ENCODE measurements at regions not wholly inside any gene's neighbourhood (a gene's known extent, or its start where the extent isn't known, plus 50 kb on each side); places are given as distances from the start of the nearest gene placed in this dataset.

GRCh38 chr2:193687195-193687594 lies 1492.5 kb upstream of the TMEFF2 start:
- H3K36me3 ChIP-seq (ENCODE audit: control insufficient read depth in 2 of 2, insufficient read depth in 2 of 2, low read length in 2 of 2): no peaks in the 10 kb centered on the region
- H3K9ac ChIP-seq (ENCODE audit: low read length in 2 of 2): no peak overlapping the region
- H3K4me3 ChIP-seq (ENCODE audit: low read length in 2 of 2): no peak overlapping the region
- no peaks in the 10 kb centered on the region for H3K9me3 ChIP-seq (ENCODE audit: control insufficient read depth in 2 of 2, low read length in 2 of 2)
- no peaks in the 10 kb centered on the region for H3K27me3 ChIP-seq (ENCODE audit: control insufficient read depth in 1 of 2, insufficient read depth in 2 of 2, low read length in 2 of 2)
- H3K4me1 ChIP-seq (ENCODE audit: control insufficient read depth, insufficient read depth, low read length): no peaks in the 10 kb centered on the region
- no peak overlapping the region for H3K27ac ChIP-seq (ENCODE audit: low read length)

DNA sequence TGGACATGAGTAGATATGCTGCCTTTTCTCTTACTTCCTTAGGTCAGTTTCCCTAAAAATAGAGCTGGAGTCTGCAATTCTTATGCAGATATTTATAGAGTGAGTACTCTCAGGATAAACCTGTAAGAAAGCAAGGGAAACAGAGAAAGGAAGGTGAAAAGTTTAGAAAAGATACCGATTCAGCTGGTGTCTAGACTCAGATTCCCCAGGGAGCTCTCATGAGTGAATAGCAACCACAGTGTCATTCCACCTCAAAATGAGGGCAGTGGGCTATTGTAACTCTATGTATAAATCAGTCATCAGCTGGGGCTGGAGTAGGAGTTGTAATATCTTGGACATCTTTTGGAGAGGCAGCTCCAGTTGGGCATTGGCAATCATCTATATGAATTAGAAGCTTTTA lies 1485.1 kb upstream of the TMEFF2 start:
- no peak overlapping the region for H3K4me3 ChIP-seq (ENCODE audit: low read length in 2 of 2)
- H3K27ac ChIP-seq (ENCODE audit: low read length): no peak overlapping the region
- no peaks in the 10 kb centered on the region for H3K27me3 ChIP-seq (ENCODE audit: control insufficient read depth in 1 of 2, insufficient read depth in 2 of 2, low read length in 2 of 2)
- H3K9ac ChIP-seq (ENCODE audit: low read length in 2 of 2): no peak overlapping the region
- no peaks in the 10 kb centered on the region for H3K4me1 ChIP-seq (ENCODE audit: control insufficient read depth, insufficient read depth, low read length)
- no peaks in the 10 kb centered on the region for H3K36me3 ChIP-seq (ENCODE audit: control insufficient read depth in 2 of 2, insufficient read depth in 2 of 2, low read length in 2 of 2)
- H3K9me3 ChIP-seq (ENCODE audit: control insufficient read depth in 2 of 2, low read length in 2 of 2): no peaks in the 10 kb centered on the region

DNA sequence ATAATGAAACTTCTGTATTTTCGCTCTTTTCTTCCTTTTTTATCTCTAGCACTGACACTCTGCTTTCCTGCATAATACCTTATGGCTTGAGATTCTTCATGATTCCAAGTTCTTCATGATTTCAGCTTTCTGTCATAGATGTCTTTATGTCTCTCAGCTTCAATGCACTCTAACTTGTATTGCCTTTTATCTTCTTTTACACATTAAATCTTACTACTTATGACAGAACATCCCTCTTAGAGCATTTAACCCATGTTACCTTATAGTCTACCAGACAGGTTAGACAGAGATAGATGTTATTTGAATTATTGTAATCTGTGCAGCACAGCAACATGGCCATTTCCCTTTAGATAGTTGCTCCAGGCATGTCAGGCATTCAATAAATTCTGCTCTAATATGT lies 1475.7 kb upstream of the TMEFF2 start:
- Histone ChIP-seq H3K9me3 (ENCODE audit: control insufficient read depth in 2 of 2, low read length in 2 of 2) (no peaks in the 10 kb centered on the region), H3K27me3 (ENCODE audit: control insufficient read depth in 1 of 2, insufficient read depth in 2 of 2, low read length in 2 of 2) (no peaks in the 10 kb centered on the region), H3K36me3 (ENCODE audit: control insufficient read depth in 2 of 2, insufficient read depth in 2 of 2, low read length in 2 of 2) (no peaks in the 10 kb centered on the region)

GRCh38 chr2:193668557-193669323 lies 1474.0 kb upstream of the TMEFF2 start:
- no peaks in the 10 kb centered on the region for H3K27me3 ChIP-seq (ENCODE audit: control insufficient read depth in 1 of 2, insufficient read depth in 2 of 2, low read length in 2 of 2)
- H3K9ac ChIP-seq (ENCODE audit: low read length in 2 of 2): no peak overlapping the region
- H3K27ac ChIP-seq (ENCODE audit: low read length): no peak overlapping the region
- H3K4me3 ChIP-seq (ENCODE audit: low read length in 2 of 2): no peak overlapping the region
- H3K9me3 ChIP-seq (ENCODE audit: control insufficient read depth in 2 of 2, low read length in 2 of 2): no peaks in the 10 kb centered on the region
- H3K36me3 ChIP-seq (ENCODE audit: control insufficient read depth in 2 of 2, insufficient read depth in 2 of 2, low read length in 2 of 2): no peaks in the 10 kb centered on the region
- no peaks in the 10 kb centered on the region for H3K4me1 ChIP-seq (ENCODE audit: control insufficient read depth, insufficient read depth, low read length)

More for the DNA sequence above, 1475.7 kb upstream of the TMEFF2 start:
- no peak overlapping the region for H3K27ac ChIP-seq (ENCODE audit: low read length)
- H3K4me3 ChIP-seq (ENCODE audit: low read length in 2 of 2): no peak overlapping the region
- H3K4me1 ChIP-seq (ENCODE audit: control insufficient read depth, insufficient read depth, low read length): no peaks in the 10 kb centered on the region
- no peak overlapping the region for H3K9ac ChIP-seq (ENCODE audit: low read length in 2 of 2)

- H3K9ac ChIP-seq (ENCODE audit: low read length in 2 of 2): no peak overlapping the region
- no peaks in the 10 kb centered on the region for H3K27me3 ChIP-seq (ENCODE audit: control insufficient read depth in 1 of 2, insufficient read depth in 2 of 2, low read length in 2 of 2)
- H3K4me3 ChIP-seq (ENCODE audit: low read length in 2 of 2): no peak overlapping the region
- H3K4me1 ChIP-seq (ENCODE audit: control insufficient read depth, insufficient read depth, low read length): no peaks in the 10 kb centered on the region
- peaks cover 3 to 6% of the 10 kb centered on the region in 2 donors for H3K9me3 ChIP-seq (ENCODE audit: control insufficient read depth in 2 of 2, low read length in 2 of 2)
- H3K27ac ChIP-seq (ENCODE audit: low read length): no peak overlapping the region
- H3K36me3 ChIP-seq (ENCODE audit: control insufficient read depth in 2 of 2, insufficient read depth in 2 of 2, low read length in 2 of 2): no peaks in the 10 kb centered on the region
These were observed 1433.2 kb upstream of the TMEFF2 start for GRCh38 chr2:193627927-193628272.

- no peak overlapping the region for H3K9ac ChIP-seq (ENCODE audit: low read length in 2 of 2)
- no peak overlapping the region for H3K27ac ChIP-seq (ENCODE audit: low read length)
- H3K4me1 ChIP-seq (ENCODE audit: control insufficient read depth, insufficient read depth, low read length): no peaks in the 10 kb centered on the region
- no peaks in the 10 kb centered on the region for H3K36me3 ChIP-seq (ENCODE audit: control insufficient read depth in 2 of 2, insufficient read depth in 2 of 2, low read length in 2 of 2)
- H3K4me3 ChIP-seq (ENCODE audit: low read length in 2 of 2): no peak overlapping the region
- H3K9me3 ChIP-seq (ENCODE audit: control insufficient read depth in 2 of 2, low read length in 2 of 2): peaks cover 3 to 6% of the 10 kb centered on the region in 2 donors
- no peaks in the 10 kb centered on the region for H3K27me3 ChIP-seq (ENCODE audit: control insufficient read depth in 1 of 2, insufficient read depth in 2 of 2, low read length in 2 of 2)
These were observed 1432.6 kb upstream of the TMEFF2 start for GRCh38 chr2:193627187-193627926.

DNA sequence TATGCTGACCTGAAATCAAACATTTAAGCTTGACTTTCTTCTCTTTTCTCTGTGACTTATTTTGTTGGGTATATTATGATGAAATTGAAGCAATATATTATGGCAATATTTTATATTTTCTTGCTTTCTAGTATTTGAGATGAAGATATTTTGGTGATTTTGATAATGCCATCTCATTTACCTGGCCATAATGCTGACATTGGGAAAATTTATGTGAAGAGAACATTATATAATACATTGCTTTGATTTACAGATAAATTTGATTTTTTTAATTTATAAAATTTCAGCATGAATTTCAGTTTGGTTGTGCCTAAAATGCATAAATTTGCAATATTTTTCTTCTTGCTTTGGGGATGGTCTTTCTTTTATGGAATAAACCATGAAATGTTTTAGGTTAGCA lies 1413.7 kb upstream of the TMEFF2 start:
- H3K27me3 ChIP-seq (ENCODE audit: control insufficient read depth in 1 of 2, insufficient read depth in 2 of 2, low read length in 2 of 2): no peaks in the 10 kb centered on the region
- H3K27ac ChIP-seq (ENCODE audit: low read length): no peak overlapping the region
- no peak overlapping the region for H3K4me3 ChIP-seq (ENCODE audit: low read length in 2 of 2)
- H3K4me1 ChIP-seq (ENCODE audit: control insufficient read depth, insufficient read depth, low read length): no peaks in the 10 kb centered on the region
- no peaks in the 10 kb centered on the region for H3K9me3 ChIP-seq (ENCODE audit: control insufficient read depth in 2 of 2, low read length in 2 of 2)
- no peaks in the 10 kb centered on the region for H3K36me3 ChIP-seq (ENCODE audit: control insufficient read depth in 2 of 2, insufficient read depth in 2 of 2, low read length in 2 of 2)
- no peak overlapping the region for H3K9ac ChIP-seq (ENCODE audit: low read length in 2 of 2)

DNA sequence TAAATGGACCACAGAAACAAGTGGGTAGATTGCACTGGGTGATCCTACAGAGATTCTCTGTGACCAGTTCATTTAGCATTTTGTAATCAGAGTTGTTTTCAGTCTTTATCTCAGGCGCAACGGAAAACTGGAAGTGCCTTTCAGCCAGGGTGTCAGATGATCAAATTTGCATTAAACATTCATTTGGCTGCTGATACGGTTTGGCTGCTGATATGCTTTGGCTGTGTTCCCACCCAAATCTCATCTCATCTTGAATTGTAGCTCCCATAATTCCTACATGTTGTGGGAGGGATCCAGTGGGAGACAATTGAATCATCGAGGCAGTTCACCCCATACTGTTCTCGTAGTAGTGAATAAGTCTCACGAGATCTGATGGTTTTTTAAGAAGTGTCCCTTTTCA lies 1396.1 kb upstream of the TMEFF2 start:
- Histone ChIP-seq H3K36me3 (ENCODE audit: control insufficient read depth in 2 of 2, insufficient read depth in 2 of 2, low read length in 2 of 2) (no peaks in the 10 kb centered on the region), H3K27me3 (ENCODE audit: control insufficient read depth in 1 of 2, insufficient read depth in 2 of 2, low read length in 2 of 2) (no peaks in the 10 kb centered on the region), H3K9ac (ENCODE audit: low read length in 2 of 2) (no peak overlapping the region), H3K9me3 (ENCODE audit: control insufficient read depth in 2 of 2, low read length in 2 of 2) (peaks cover 0 to 2% of the 10 kb centered on the region in 2 donors), H3K27ac (ENCODE audit: low read length) (no peak overlapping the region), H3K4me1 (ENCODE audit: control insufficient read depth, insufficient read depth, low read length) (no peaks in the 10 kb centered on the region), H3K4me3 (ENCODE audit: low read length in 2 of 2) (no peak overlapping the region)

GRCh38 chr2:193584522-193584938 lies 1389.8 kb upstream of the TMEFF2 start:
- no peaks in the 10 kb centered on the region for H3K9me3 ChIP-seq (ENCODE audit: control insufficient read depth in 2 of 2, low read length in 2 of 2)
- H3K9ac ChIP-seq (ENCODE audit: low read length in 2 of 2): no peak overlapping the region
- no peaks in the 10 kb centered on the region for H3K27me3 ChIP-seq (ENCODE audit: control insufficient read depth in 1 of 2, insufficient read depth in 2 of 2, low read length in 2 of 2)
- H3K36me3 ChIP-seq (ENCODE audit: control insufficient read depth in 2 of 2, insufficient read depth in 2 of 2, low read length in 2 of 2): no peaks in the 10 kb centered on the region
- H3K27ac ChIP-seq (ENCODE audit: low read length): no peak overlapping the region
- H3K4me1 ChIP-seq (ENCODE audit: control insufficient read depth, insufficient read depth, low read length): no peaks in the 10 kb centered on the region
- H3K4me3 ChIP-seq (ENCODE audit: low read length in 2 of 2): no peak overlapping the region

- Histone ChIP-seq H3K27ac (ENCODE audit: low read length) (no peak overlapping the region), H3K4me3 (ENCODE audit: low read length in 2 of 2) (no peak overlapping the region), H3K27me3 (ENCODE audit: control insufficient read depth in 1 of 2, insufficient read depth in 2 of 2, low read length in 2 of 2) (no peaks in the 10 kb centered on the region), H3K36me3 (ENCODE audit: control insufficient read depth in 2 of 2, insufficient read depth in 2 of 2, low read length in 2 of 2) (no peaks in the 10 kb centered on the region), H3K9ac (ENCODE audit: low read length in 2 of 2) (no peak overlapping the region), H3K4me1 (ENCODE audit: control insufficient read depth, insufficient read depth, low read length) (no peaks in the 10 kb centered on the region), H3K9me3 (ENCODE audit: control insufficient read depth in 2 of 2, low read length in 2 of 2) (no peaks in the 10 kb centered on the region)
These were observed 1389.1 kb upstream of the TMEFF2 start for GRCh38 chr2:193583638-193584400.

Measured in stomach smooth muscle (tissue), 2 donors.